Keratinocyte (primary cell): ENCODE measurements at regions not wholly inside any gene's neighbourhood (a gene's known extent, or its start where the extent isn't known, plus 50 kb on each side); places are given as distances from the start of the nearest gene placed in this dataset.

Source experiments
- CTCF ChIP-seq, 3 experiments: IDR thresholded peaks in 1 of 3; conservative IDR thresholded peaks in 1 of 3; optimal IDR thresholded peaks in 1 of 3; 2 replicates in 2 of 3; 3 replicates in 1 of 3; pipeline versions ENCODE3 to v1.5.1; 2011; ENCODE audit warnings: low read length in 3 of 3, mild to moderate bottlenecking in 3 of 3, moderate library complexity in 2 of 3, control low read depth in 1 of 3, inconsistent platforms in 1 of 3; ENCODE audit not compliant: insufficient read depth in 2 of 3; ENCODE audit errors: extremely low read depth in 1 of 3
- EZH2 ChIP-seq: IDR thresholded peaks from one replicate; pipeline ENCODE4 v1.6.1; 2012; ENCODE audit warnings: inconsistent platforms, mild to moderate bottlenecking, low read length, moderate library complexity

GRCh38 chr4:124868495-124868894, 156.0 kb upstream of the ANKRD50 start:
- TF ChIP-seq CTCF (optimal IDR thresholded peaks at IDR 0.05 in 1 of 3, IDR thresholded peaks at IDR 0.05 in 1 of 3, conservative IDR thresholded peaks at IDR 0.05 in 1 of 3; ENCODE audit: extremely low read depth in 1 of 3, insufficient read depth in 2 of 3, low read length in 3 of 3) (no peak), EZH2 (no peak)
